ENCODE measurements at regions not wholly inside any gene's neighbourhood (a gene's known extent, or its start where the extent isn't known, plus 50 kb on each side); places are given as distances from the start of the nearest gene placed in this dataset.

GRCh38 chr14:87811246-87811645 is 181.7 kb downstream of the GALC start:
- Histone ChIP-seq H4K20me1 (ENCODE audit: control insufficient read depth, insufficient read depth) (no peaks in the 10 kb centered on the region), H3K9me3 (replicated peaks; ENCODE audit: control insufficient read depth, insufficient read depth, low read length) (no peaks in the 10 kb centered on the region), H3K4me2 (ENCODE audit: control insufficient read depth, insufficient read depth) (no peak overlapping the region), H2AFZ (ENCODE audit: control insufficient read depth, low read depth, low read length) (no peak overlapping the region), H3K27me3 (replicated peaks in 1 of 2; ENCODE audit: control insufficient read depth in 2 of 2, insufficient read depth in 2 of 2, low read length in 1 of 2) (no peaks in the 10 kb centered on the region), H3K4me1 (ENCODE audit: control insufficient read depth, insufficient read depth, low read length) (no peaks in the 10 kb centered on the region), H3K27ac (ENCODE audit: control insufficient read depth, insufficient read depth) (no peak overlapping the region), H3K36me3 (ENCODE audit: control insufficient read depth in 2 of 2, insufficient read depth in 2 of 2, low read length in 1 of 2) (no peaks in the 10 kb centered on the region), H3K79me2 (ENCODE audit: control insufficient read depth, insufficient read depth, low read length) (no peaks in the 10 kb centered on the region), H3K9ac (ENCODE audit: control insufficient read depth, insufficient read depth, low read length) (no peak overlapping the region), H3K4me3 (no peak overlapping the region)
- FAIRE-seq, result no peak
- RAD21 ChIA-PET (ENCODE audit: unreplicated experiment), result no interaction called here
- CTCF ChIA-PET, result interaction anchor here (0.6 kb wide), 1 partner anchor 44 kb away, joined by 3 read pairs; no protein-coding TSS in a partner anchor
- TF ChIP-seq EZH2 (IDR thresholded peaks at IDR 0.05; ENCODE audit: borderline replicate concordance, control insufficient read depth, low read depth, low read length), result no peak
- no peak for TF ChIP-seq NBN (IDR thresholded peaks at IDR 0.05)
- no peak for TF ChIP-seq NFYB (IDR thresholded peaks at IDR 0.05; ENCODE audit: insufficient read depth, low read depth, low read length)
- TF ChIP-seq YY1 (IDR thresholded peaks at IDR 0.05; ENCODE audit: low read depth, low read length), result no peak
- no peak for TF ChIP-seq SIN3A (IDR thresholded peaks at IDR 0.05; ENCODE audit: low read depth, low read length)
- TF ChIP-seq FOXM1 (IDR thresholded peaks at IDR 0.05; ENCODE audit: low read depth, low read length), result no peak
- POLR2A ChIA-PET, result interaction anchor here (0.6 kb wide), 1 partner anchor 30 kb away, joined by 3 read pairs; no protein-coding TSS in a partner anchor
- in situ Hi-C loops (cut with MboI) (no loop called here), intact Hi-C loops (cut with micrococcal nuclease; ENCODE audit: unreplicated experiment) (no loop called here)
- ATAC-seq, result no peak
- SMC1A ChIA-PET (ENCODE audit: uncharacterized antibody, unreplicated experiment), result no interaction called here
- BruUV-seq (replicated peaks), result no TSS peak
- WGBS (ENCODE audit: insufficient coverage, insufficient replicate concordance, low lambda C conversion rate, missing lambda C conversion rate), result 60% methylated on average over 1 of the region's 1 CpG
- no peak for DNase-seq (ENCODE audit: low read depth, low spot score)

- ATAC-seq, result no peak
- no peak overlapping the region for H3K27ac ChIP-seq (ENCODE audit: control insufficient read depth, insufficient read depth)
- SMC1A ChIA-PET (ENCODE audit: uncharacterized antibody, unreplicated experiment), result interaction anchor here (0.9 kb wide), 1 partner anchor 15 kb away, joined by 3 read pairs; no protein-coding TSS in a partner anchor
- intact Hi-C loops (cut with micrococcal nuclease; ENCODE audit: unreplicated experiment), result no loop called here
- RAD21 ChIA-PET (ENCODE audit: unreplicated experiment), result no interaction called here
- CTCF ChIA-PET, result no interaction called here
- H3K4me3 ChIP-seq, result no peak overlapping the region
- no peaks in the 10 kb centered on the region for H3K27me3 ChIP-seq (replicated peaks in 1 of 2; ENCODE audit: control insufficient read depth in 2 of 2, insufficient read depth in 2 of 2, low read length in 1 of 2)
- in situ Hi-C loops (cut with MboI), result no loop called here
- POLR2A ChIA-PET, result interaction anchor here (0.6 kb wide), 1 partner anchor 29 kb away, joined by 3 read pairs; no protein-coding TSS in a partner anchor
- H3K9me3 ChIP-seq (replicated peaks; ENCODE audit: control insufficient read depth, insufficient read depth, low read length), result no peaks in the 10 kb centered on the region
- TF ChIP-seq, protein P1, sequence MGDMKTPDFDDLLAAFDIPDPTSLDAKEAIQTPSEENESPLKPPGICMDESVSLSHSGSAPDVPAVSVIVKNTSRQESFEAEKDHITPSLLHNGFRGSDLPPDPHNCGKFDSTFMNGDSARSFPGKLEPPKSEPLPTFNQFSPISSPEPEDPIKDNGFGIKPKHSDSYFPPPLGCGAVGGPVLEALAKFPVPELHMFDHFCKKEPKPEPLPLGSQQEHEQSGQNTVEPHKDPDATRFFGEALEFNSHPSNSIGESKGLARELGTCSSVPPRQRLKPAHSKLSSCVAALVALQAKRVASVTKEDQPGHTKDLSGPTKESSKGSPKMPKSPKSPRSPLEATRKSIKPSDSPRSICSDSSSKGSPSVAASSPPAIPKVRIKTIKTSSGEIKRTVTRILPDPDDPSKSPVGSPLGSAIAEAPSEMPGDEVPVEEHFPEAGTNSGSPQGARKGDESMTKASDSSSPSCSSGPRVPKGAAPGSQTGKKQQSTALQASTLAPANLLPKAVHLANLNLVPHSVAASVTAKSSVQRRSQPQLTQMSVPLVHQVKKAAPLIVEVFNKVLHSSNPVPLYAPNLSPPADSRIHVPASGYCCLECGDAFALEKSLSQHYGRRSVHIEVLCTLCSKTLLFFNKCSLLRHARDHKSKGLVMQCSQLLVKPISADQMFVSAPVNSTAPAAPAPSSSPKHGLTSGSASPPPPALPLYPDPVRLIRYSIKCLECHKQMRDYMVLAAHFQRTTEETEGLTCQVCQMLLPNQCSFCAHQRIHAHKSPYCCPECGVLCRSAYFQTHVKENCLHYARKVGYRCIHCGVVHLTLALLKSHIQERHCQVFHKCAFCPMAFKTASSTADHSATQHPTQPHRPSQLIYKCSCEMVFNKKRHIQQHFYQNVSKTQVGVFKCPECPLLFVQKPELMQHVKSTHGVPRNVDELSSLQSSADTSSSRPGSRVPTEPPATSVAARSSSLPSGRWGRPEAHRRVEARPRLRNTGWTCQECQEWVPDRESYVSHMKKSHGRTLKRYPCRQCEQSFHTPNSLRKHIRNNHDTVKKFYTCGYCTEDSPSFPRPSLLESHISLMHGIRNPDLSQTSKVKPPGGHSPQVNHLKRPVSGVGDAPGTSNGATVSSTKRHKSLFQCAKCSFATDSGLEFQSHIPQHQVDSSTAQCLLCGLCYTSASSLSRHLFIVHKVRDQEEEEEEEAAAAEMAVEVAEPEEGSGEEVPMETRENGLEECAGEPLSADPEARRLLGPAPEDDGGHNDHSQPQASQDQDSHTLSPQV (IDR thresholded peaks at IDR 0.05), result no peak
- TF ChIP-seq NFYB (IDR thresholded peaks at IDR 0.05; ENCODE audit: insufficient read depth, low read depth, low read length), result peak; percentile 47; the same call in 1 of the 2 replicates
- no peaks in the 10 kb centered on the region for H3K36me3 ChIP-seq (ENCODE audit: control insufficient read depth in 2 of 2, insufficient read depth in 2 of 2, low read length in 1 of 2)
- H3K9ac ChIP-seq (ENCODE audit: control insufficient read depth, insufficient read depth, low read length), result no peak overlapping the region
- no peaks in the 10 kb centered on the region for H3K4me1 ChIP-seq (ENCODE audit: control insufficient read depth, insufficient read depth, low read length)
- 45% methylated on average over 6 of the region's 6 CpGs for WGBS (ENCODE audit: insufficient coverage, insufficient replicate concordance, low lambda C conversion rate, missing lambda C conversion rate)
- DNase-seq (ENCODE audit: low read depth, low spot score), result no peak
- BruUV-seq (replicated peaks), result no TSS peak
- no peak overlapping the region for H3K4me2 ChIP-seq (ENCODE audit: control insufficient read depth, insufficient read depth)
- no peaks in the 10 kb centered on the region for H4K20me1 ChIP-seq (ENCODE audit: control insufficient read depth, insufficient read depth)
- H2AFZ ChIP-seq (ENCODE audit: control insufficient read depth, low read depth, low read length), result no peak overlapping the region
- FAIRE-seq, result no peak
- H3K79me2 ChIP-seq (ENCODE audit: control insufficient read depth, insufficient read depth, low read length), result no peaks in the 10 kb centered on the region
These were observed 182.3 kb downstream of the GALC start for GRCh38 chr14:87810711-87811110.
